SH-SY5Y (cell line): ENCODE measurements at regions not wholly inside any gene's neighbourhood (a gene's known extent, or its start where the extent isn't known, plus 50 kb on each side); places are given as distances from the start of the nearest gene placed in this dataset.

Source experiments
- GATA2 ChIP-seq: IDR thresholded peaks from 2 replicates; pipeline ENCODE4 v1.6.1; 2011; ENCODE audit warnings: mild to moderate bottlenecking, low read depth, low read length
- GATA3 ChIP-seq: IDR thresholded peaks from 2 replicates; pipeline ENCODE4 v1.6.1; 2011; ENCODE audit warnings: low read depth, mild to moderate bottlenecking, low read length, moderate library complexity

- no peak for TF ChIP-seq GATA3
- TF ChIP-seq GATA2: no peak
These were observed 257.5 kb upstream of the FAT3 start for GRCh38 chr11:91967026-91967690.

GRCh38 chr11:91966368-91966767 lies 258.2 kb upstream of the FAT3 start:
- TF ChIP-seq GATA3 (no peak), GATA2 (no peak)

GRCh38 chr11:91960770-91961169 lies 263.8 kb upstream of the FAT3 start:
- TF ChIP-seq GATA2: no peak
- no peak for TF ChIP-seq GATA3

- no peak for TF ChIP-seq GATA2
- TF ChIP-seq GATA3: no peak
These were observed 265.2 kb upstream of the FAT3 start for GRCh38 chr11:91959411-91959810.

GRCh38 chr11:91956711-91957110 lies 267.9 kb upstream of the FAT3 start:
- TF ChIP-seq GATA2 (no peak), GATA3 (no peak)

GRCh38 chr11:91955206-91955605 lies 269.4 kb upstream of the FAT3 start:
- TF ChIP-seq GATA3 (no peak), GATA2 (no peak)

GRCh38 chr11:91952056-91952455 lies 272.6 kb upstream of the FAT3 start:
- no peak for TF ChIP-seq GATA3
- no peak for TF ChIP-seq GATA2

GRCh38 chr11:91947215-91947820 lies 277.3 kb upstream of the FAT3 start:
- TF ChIP-seq GATA3: no peak

GRCh38 chr11:91946397-91946951 lies 278.1 kb upstream of the FAT3 start:
- TF ChIP-seq GATA3: peak; percentile 59; the same call in 1 of the 2 replicates
- peak; percentile 62 for TF ChIP-seq GATA2

GRCh38 chr11:91935120-91935519 lies 289.5 kb upstream of the FAT3 start:
- no peak for TF ChIP-seq GATA3
- TF ChIP-seq GATA2: no peak

GRCh38 chr11:91932151-91932821 lies 292.3 kb upstream of the FAT3 start:
- no peak for TF ChIP-seq GATA3
- no peak for TF ChIP-seq GATA2

- TF ChIP-seq GATA2 (no peak), GATA3 (no peak)
These were observed 297.2 kb upstream of the FAT3 start for GRCh38 chr11:91927448-91927847.

GRCh38 chr11:91926965-91927364 lies 297.7 kb upstream of the FAT3 start:
- TF ChIP-seq GATA2: no peak

GRCh38 chr11:91922846-91923245 lies 301.8 kb upstream of the FAT3 start:
- TF ChIP-seq GATA3 (no peak), GATA2 (no peak)

GRCh38 chr11:91921974-91922373 lies 302.6 kb upstream of the FAT3 start:
- no peak for TF ChIP-seq GATA3
- TF ChIP-seq GATA2: no peak

- no peak for TF ChIP-seq GATA2
- TF ChIP-seq GATA3: no peak
These were observed 311.2 kb upstream of the FAT3 start for GRCh38 chr11:91913407-91913806.

- no peak for TF ChIP-seq GATA2
- 0 out of 2 replicates have a peak, but pooled peaks have one; percentile 15 for TF ChIP-seq GATA3
These were observed 312.3 kb upstream of the FAT3 start for GRCh38 chr11:91912322-91912721.
